Panc1 (cell line): ENCODE measurements at regions not wholly inside any gene's neighbourhood (a gene's known extent, or its start where the extent isn't known, plus 50 kb on each side); places are given as distances from the start of the nearest gene placed in this dataset.

Source experiments
- TF ChIP-seq, protein P1 (sequence below): fragments of 450-650 bp; IDR thresholded peaks from 2 replicates; pipeline ENCODE4 v1.5.1; 2017; ENCODE audit warnings: mild to moderate bottlenecking
- TF ChIP-seq, protein P2 (sequence below), 2 experiments: IDR thresholded peaks; 2 replicates each; pipeline ENCODE4 v1.6.1; 2011 to 2012; ENCODE audit warnings: low read depth in 2 of 2, control low read depth in 1 of 2, low read length in 1 of 2, mild to moderate bottlenecking in 1 of 2, moderate library complexity in 1 of 2; ENCODE audit not compliant: insufficient read depth in 1 of 2

DNA sequence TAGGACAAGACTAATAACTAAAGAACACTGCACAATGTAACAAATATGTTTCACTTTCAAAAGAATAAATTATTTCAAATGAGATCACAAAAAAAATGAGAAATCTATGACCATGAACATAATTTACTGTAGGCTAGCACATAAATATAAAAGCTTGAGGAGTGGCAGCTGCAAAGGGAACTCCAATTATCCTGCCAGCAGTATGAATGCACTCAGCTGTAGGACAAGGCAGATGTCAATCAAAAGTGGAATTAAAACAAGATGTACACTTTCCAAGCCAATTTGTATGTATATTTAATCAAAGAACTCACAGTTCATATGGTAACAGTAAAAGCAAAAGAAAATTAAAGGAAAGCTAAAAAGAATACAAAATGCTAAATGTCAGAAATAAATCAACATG, 76.6 kb upstream of the NCKAP5 start:
- TF ChIP-seq, protein P1, sequence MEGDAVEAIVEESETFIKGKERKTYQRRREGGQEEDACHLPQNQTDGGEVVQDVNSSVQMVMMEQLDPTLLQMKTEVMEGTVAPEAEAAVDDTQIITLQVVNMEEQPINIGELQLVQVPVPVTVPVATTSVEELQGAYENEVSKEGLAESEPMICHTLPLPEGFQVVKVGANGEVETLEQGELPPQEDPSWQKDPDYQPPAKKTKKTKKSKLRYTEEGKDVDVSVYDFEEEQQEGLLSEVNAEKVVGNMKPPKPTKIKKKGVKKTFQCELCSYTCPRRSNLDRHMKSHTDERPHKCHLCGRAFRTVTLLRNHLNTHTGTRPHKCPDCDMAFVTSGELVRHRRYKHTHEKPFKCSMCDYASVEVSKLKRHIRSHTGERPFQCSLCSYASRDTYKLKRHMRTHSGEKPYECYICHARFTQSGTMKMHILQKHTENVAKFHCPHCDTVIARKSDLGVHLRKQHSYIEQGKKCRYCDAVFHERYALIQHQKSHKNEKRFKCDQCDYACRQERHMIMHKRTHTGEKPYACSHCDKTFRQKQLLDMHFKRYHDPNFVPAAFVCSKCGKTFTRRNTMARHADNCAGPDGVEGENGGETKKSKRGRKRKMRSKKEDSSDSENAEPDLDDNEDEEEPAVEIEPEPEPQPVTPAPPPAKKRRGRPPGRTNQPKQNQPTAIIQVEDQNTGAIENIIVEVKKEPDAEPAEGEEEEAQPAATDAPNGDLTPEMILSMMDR = no peak
- TF ChIP-seq, protein P2, sequence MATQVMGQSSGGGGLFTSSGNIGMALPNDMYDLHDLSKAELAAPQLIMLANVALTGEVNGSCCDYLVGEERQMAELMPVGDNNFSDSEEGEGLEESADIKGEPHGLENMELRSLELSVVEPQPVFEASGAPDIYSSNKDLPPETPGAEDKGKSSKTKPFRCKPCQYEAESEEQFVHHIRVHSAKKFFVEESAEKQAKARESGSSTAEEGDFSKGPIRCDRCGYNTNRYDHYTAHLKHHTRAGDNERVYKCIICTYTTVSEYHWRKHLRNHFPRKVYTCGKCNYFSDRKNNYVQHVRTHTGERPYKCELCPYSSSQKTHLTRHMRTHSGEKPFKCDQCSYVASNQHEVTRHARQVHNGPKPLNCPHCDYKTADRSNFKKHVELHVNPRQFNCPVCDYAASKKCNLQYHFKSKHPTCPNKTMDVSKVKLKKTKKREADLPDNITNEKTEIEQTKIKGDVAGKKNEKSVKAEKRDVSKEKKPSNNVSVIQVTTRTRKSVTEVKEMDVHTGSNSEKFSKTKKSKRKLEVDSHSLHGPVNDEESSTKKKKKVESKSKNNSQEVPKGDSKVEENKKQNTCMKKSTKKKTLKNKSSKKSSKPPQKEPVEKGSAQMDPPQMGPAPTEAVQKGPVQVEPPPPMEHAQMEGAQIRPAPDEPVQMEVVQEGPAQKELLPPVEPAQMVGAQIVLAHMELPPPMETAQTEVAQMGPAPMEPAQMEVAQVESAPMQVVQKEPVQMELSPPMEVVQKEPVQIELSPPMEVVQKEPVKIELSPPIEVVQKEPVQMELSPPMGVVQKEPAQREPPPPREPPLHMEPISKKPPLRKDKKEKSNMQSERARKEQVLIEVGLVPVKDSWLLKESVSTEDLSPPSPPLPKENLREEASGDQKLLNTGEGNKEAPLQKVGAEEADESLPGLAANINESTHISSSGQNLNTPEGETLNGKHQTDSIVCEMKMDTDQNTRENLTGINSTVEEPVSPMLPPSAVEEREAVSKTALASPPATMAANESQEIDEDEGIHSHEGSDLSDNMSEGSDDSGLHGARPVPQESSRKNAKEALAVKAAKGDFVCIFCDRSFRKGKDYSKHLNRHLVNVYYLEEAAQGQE (IDR thresholded peaks at IDR 0.05; ENCODE audit: insufficient read depth in 1 of 2, low read depth in 2 of 2, low read length in 1 of 2) = no peak
